AG09319 (cell line): ENCODE measurements at regions not wholly inside any gene's neighbourhood (a gene's known extent, or its start where the extent isn't known, plus 50 kb on each side); places are given as distances from the start of the nearest gene placed in this dataset.

ENCODE experiments used
- DNase-seq: peaks from one replicate; pipeline ENCODE4 v3.0.0-alpha.2; 2010; ENCODE audit warnings: low read depth; ENCODE audit errors: extremely low read depth
- CTCF ChIP-seq: IDR thresholded peaks from 2 replicates; pipeline ENCODE4 v1.5.1; 2011; ENCODE audit warnings: low read depth, mild to moderate bottlenecking, inconsistent platforms, low read length, moderate library complexity

- TF ChIP-seq CTCF = no peak
- DNase-seq = no peak
These were observed 456.7 kb downstream of the LMO4 start for GRCh38 chr1:87785386-87785785.

- no peak for DNase-seq
- no peak for TF ChIP-seq CTCF
These were observed 457.5 kb downstream of the LMO4 start for GRCh38 chr1:87786229-87786628.

- DNase-seq = no peak
- TF ChIP-seq CTCF = no peak
These were observed 458.3 kb downstream of the LMO4 start for GRCh38 chr1:87786861-87787545.

- no peak for TF ChIP-seq CTCF
- no peak for DNase-seq
These were observed 458.9 kb downstream of the LMO4 start for GRCh38 chr1:87787551-87787950.

- no peak for TF ChIP-seq CTCF
- DNase-seq = no peak
These were observed 462.1 kb downstream of the LMO4 start for GRCh38 chr1:87790756-87791155.

- DNase-seq = no peak
- TF ChIP-seq CTCF = no peak
These were observed 463.5 kb downstream of the LMO4 start for GRCh38 chr1:87791931-87792740.
